DMS114 treated with DMSO at 0.1 percent for 48 hours (cell line): ENCODE measurements at regions not wholly inside any gene's neighbourhood (a gene's known extent, or its start where the extent isn't known, plus 50 kb on each side); places are given as distances from the start of the nearest gene placed in this dataset.

ENCODE experiments used
- DNase-seq: peaks from one replicate; lab custom pipeline; 2025; ENCODE audit not compliant: unreplicated experiment; lab: John Stamatoyannopoulos, UW

DNA sequence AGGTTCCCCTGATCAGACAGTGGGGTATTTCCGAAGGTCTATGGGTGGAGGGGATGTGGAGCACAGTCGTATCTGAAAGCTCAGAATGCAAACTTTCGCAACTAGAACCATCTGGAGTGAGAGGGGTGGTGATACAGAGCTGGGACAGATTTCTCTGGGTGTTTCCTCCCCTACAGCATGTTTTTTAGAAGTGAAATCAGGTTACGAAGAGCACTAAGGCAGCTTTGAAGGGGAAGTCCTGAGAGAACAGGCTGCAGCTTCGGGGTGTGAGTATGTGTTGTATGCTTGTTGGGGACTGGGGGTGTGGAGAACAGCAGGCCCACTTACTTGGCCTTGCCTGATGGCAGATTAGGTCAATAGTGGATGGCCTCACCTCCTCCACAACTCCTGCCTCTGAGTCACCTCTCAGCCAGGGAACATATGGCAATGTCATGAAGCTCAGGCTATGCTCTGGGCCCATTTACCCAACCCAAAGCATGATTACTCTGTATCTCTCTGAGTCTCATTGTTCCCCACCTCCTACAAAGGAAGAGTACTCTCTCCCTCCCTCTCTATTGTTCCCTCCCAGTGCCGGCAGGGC lies 107.2 kb upstream of the RASGRP1 start:
- DNase-seq = no peak

DNA sequence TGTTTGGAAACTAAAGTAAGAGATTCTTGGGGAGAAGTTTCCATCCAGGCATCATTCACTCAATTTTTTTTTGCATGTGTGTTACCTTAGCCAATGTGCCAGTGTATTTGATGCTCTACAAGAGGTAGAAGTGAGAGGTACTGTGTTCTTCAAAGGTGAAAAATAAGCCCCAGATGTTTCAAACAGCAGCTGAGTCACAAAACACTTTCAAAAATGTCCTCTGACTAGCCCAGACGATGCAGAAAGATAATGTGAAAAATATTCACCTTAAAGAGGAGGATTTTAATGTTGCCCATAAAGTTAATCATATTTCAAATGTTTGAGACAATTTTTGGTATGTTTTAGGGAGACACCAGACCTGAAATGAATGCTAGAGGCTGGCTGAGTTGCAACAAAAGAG lies 107.7 kb upstream of the RASGRP1 start:
- DNase-seq = no peak

DNA sequence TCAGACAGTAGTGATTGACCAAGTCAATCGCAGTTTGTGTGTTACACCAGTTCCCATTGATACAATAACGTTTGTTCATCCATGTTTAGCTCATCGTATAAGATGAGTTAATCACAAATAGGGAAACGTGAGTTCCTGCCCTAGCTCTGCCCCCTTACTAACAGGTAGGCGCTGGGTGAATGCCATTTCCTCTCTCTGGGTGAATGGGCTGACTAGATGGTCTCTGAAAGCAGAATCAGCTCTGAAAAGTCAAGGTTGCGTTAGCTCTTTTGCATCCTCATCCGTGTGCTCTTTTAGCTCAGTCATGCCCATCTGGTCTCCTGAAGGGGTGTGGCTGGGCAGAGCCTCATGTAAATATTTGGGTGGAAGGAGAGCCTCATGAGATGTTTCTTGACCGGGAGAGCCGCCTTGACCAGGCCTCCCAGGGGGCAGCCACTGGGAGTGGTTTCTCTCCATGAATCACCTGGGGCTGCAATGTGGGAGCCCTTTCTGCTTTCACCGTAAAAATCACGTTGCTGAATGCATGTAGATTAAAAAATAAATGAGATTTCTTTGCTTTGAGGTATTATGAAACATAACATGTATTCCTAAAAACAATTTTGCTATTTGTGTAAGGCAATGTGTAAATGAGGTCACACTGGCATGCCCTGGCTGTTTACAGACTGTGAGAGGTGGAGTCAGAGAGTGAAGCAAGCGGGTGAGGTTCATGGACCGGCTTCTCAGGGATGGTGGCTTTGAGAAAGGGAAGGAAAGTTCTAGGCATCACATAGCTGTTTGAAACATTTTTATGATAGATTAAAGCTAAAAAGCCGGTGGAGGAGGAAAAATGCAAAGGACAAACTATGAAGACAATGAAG lies 108.4 kb upstream of the RASGRP1 start:
- no peak for DNase-seq

DNA sequence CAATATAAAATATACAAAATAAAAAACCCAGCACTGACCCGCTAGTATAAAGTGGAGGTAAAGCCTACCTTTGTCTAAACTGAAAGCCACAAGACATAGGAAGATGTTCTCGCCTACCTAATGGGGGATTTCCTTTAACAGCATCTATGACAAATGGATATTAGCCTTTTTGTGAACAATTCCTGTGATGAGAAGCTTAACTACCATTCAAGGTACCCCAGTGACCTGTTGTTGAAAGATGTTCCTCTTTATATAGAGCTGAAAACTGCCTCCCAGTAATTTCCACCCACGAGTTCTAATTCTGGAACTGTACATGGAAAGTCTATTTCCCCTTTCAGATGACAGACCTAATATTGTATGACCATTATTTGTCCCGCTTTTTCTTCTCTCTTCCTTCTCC lies 109.8 kb upstream of the RASGRP1 start:
- no peak for DNase-seq

DNA sequence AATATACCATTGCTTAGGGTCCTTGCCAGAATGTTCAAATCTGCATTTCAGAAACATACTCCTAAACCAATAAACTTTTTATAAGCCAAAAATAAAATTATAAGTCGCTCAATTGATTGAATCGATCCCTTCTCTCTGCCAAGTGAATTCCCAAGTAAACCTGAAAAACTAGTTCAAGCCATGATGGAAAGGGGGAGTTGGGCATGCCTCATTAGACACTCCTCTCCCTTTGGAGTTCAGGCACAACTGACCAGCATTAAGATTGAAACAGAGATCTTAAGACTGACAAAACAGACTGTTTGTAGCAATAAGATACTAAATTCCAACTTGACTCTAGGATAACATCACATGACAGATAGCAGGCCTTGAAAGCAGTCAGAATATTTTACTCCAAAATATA lies 113.7 kb upstream of the RASGRP1 start:
- no peak for DNase-seq

DNA sequence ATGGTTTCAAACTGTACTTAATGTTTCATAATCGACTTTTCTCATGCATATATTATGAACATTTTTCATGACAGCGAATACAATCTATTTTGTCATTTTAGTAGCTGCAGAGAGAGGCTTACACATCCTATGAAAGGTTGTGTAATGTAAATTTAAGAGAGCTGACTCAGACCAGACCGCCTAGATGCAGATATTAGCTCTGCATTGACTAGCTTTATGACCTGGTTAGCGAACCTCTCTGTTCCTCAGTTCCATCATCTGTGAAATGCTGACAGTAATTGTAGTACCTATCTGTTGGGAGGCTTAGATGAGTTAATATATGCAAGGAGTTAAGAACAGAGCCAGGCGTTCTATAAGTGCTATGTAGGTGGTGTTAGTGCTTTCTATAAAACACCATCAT lies 116.2 kb upstream of the RASGRP1 start:
- DNase-seq = no peak

DNA sequence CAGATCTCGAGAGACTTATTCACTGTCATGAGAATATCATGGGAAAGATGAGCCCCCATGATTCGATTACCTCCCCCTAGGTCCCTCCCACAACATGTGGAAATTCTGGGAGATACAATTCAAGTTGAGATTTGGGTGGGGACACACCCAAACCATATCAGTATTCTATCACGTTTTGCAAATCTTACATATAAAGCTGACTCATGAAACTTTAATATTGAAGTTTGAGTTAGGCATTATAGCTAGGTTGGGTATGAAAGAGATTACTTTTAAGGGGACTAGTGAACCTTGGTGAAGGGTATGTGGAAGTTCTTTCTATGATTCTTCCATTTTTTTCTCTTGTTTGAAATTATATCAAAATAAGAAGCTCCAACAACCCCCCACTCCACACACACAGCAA lies 117.7 kb upstream of the RASGRP1 start:
- DNase-seq = no peak

DNA sequence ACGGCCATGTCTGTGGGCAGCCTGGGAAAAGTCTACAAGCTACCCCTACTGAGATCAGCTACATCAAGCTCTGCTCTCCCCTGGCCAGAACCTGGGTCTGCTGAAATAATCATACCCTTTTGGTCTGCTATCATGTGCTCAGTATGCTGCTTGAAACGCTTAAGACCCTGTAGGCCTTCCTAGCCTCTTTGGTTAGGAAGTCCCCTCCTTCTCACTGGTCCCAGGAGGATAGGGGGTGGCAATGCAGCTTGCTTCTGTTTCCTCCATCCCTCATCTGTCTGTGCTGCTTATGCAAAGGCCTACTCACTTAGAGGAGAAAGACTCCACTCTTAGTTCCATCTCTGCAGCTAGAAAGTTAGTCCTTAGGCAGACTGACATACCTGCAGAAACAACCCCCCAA lies 118.2 kb upstream of the RASGRP1 start:
- DNase-seq = no peak

DNA sequence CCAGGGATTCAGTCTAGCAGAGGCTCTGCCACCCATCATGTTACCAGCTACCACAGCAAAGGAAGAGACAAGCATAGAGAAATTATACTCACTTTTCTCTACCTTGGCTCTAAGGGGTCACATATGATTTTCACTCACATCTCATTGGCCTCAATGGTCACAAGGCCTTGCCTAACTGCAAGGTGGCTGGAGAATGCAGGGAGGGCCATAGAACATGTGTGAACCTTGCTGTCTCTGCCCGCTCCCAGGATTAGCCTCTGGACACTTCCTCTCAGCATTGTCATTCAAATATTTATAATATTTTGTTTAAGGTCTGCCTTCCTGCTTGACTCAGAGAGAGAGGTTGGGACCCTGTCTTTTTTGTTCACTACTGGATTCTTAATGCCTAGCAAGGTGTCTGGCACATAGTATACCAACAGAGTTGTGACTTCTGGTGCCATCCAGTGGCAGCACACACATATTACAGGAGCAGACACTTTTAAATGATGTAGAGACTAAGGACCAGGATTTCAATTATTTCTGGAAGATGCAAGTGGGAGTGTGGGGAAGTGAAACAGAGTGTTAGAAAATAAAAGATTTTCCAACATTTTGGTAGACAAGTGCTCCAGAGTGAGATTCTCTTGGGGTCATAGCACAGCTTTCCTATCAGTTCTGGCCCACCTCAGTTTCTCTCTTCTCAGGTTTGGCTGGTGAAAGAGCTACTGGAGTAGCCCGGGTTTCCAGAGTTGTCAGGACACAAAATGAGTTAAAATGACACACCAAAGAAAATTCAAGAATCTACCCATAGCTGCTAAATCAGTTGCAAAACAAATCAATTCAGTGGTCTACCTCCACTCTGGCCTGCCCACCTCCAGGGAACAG lies 119.0 kb upstream of the RASGRP1 start:
- peak; percentile 47 for DNase-seq

DNA sequence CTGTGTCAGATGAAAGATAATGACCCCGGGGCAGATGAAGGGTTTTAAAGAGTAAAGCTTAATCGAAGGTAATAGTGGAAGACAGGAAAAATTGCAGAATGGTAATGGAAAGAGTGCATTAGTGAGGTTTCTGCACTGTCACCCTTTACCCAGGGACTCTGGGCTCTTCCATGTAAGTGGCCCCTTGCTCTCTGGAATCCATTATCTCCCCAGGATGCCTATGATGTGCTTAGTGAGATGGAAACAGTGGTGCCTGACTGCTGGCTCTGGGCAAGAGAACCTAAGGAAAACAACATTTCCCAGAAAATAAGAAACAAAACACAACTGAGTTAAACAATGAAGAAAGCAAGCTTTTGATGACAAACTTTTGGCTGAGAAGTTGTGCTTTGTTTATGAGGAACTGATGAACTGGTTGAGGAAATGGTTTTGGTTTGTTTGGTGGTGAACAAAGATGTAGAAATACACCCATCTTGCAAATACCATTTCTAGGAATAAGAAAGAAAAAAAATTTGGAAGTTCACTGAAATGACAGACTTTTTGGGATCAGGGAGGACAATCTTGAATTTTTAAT lies 119.9 kb upstream of the RASGRP1 start:
- no peak for DNase-seq

DNA sequence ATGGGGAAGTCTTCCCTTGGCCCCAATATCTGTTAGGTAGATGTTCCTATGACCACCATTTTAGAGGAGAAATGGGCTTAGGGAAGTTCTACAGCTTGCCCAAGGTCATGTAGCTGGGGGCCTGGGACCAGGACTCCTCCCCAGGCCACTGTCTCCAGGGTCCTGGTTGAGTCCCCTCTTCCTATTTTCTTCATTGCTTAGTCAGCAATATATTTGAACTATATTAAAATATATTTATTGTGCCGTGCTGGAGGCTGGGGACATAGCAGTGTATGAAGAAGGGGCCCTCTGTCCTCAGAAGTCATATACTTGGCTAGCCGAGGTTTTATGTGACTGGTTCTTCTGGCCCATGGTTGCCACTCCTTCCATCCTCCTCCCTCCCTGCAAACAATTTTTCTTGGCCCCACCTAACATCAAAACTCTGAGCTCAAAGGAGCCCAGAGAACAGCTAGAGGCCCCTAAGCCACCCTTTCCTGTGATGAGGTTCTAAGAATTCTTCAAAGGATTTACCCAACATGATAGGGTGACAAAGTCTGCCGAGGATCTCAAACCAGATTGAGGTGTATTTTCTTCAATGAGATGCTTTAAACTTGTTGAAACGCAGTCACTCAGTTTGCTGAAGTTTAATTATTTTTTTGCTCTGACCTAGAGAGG lies 121.2 kb upstream of the RASGRP1 start:
- DNase-seq = no peak

DNA sequence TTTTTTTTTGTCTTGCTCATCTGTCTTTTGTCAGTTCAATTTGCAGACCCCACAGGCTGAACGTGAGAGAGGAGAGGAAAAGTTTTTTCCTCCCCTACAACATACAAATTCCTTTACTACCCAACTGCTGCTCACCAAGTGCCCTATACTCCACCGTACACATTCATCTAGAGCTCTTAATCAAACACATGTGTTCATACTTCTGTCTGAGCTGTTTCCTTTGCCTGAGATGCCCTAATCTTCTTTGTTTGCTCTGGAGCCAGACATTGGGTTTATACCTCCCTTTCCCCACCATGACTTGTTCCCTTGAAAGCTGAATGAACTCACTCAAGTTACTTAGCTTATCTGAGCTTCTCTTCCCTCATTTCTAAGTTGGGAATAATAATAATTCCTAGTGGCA lies 122.7 kb upstream of the RASGRP1 start:
- DNase-seq = no peak

DNA sequence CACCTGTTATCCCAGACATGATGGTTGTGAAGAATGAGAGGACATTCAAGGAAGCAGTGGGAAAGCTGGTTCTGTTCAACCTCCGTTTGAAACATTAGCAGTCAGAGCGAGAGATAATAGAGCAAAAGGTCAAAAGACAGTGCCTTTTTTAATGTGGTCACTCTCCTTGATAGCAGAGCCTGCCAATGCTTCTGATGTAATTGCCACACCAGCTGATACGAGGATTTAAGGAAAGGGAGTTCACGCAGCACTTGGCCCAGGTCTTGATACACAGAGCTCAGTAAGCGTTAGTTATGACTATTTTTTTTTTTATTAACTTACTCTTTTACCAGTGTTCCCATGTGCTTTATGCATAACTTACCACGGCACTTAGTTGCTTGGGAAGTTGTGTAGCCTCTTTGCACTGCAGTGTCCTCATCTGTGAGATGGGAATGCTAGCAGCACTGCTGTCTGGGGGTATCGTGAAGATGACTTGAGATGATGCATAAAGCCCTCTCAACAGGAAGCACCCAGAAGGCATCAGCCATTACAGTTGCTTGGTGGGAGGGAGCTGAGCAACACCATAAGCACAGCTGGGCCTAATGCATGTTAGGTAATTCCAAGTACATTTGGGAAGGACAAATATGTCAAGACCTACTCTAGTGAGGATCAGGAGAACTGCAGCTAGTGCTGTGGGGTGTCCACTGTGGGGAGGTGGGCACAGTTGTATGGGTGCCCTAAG lies 123.3 kb upstream of the RASGRP1 start:
- no peak for DNase-seq

DNA sequence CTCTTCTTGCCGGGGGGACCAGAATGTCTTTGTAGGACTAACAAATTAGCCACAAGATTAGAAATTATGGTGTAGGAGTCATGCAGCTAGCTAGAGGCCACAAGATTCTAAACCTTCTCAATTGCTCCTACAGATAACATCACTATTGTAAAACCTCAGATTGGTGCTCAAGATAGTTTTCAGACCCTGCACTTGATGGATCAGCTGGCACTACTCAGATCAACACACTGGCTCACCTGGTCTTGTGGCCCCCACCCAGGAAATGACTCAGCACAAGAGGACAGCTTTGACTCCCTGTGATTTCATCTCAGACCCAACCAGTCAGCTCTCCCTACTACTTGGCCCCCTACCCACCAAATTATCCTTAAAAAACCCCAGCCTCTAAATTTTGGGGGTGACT lies 124.1 kb upstream of the RASGRP1 start:
- DNase-seq = no peak

DNA sequence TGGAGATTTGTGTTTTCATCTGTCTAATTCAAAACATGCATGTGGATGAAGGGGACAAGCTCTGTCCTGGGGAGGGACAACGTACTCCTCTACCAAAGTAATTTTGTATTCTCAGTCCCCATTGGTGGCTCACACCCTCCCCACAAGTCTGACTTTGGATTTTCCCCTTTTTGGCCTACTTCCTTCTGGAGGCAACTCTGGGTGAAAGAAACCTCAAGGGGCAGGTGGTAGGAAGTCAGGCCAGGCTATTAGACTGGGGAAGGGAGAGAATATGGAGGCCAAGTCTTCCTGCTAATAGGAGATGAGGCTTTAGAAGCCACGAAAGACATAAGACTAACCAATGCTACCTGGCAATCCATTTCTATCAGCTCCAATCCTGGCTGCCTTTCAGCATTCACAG lies 124.9 kb upstream of the RASGRP1 start:
- no peak for DNase-seq

DNA sequence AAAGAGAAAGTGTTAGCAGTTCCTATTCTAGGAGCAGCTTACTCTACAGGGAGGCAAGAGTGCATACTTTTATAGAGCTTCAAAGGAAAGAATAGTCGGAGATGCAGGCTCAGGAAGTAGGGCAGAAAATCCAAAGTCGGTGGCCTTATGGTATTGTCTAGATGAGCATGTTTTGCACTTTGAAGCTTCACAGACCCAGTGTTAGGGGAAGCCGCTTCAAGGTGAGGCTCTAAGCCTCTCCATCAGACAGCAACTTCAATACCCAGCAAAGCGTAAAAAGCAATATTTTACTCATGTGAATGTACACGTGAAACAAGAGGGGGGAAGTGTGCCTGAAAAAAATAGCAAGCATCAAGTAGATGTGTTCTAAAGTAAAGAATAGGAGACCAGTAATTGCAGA lies 125.6 kb upstream of the RASGRP1 start:
- DNase-seq = no peak

DNA sequence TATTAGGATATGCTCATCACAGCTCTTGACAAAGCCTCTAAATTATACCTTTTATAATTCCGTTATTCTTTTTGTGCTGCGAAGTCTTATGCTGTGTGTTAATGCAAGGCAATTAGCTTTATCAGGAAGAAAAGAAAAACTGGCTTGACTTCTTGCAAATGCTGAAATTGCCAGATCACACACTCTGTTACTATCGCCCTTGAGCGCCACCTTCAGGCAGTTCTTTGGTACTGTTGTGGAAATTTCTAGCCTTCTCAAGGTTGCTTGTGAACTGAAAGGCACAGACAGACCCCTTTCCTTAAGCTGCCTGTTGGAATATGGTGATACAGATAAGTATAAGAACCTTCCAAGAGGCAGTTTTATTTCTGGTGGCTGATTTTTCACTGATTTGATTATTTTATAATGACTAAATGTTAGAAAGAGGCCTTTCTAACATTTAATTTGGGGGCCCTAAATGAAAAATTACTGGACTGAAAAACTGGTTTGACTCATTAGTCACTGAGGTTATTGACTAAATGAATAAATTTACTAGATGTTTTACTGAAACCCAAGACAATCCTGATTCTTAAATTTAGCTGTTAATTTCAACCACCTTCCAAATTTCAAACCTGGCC lies 126.2 kb upstream of the RASGRP1 start:
- DNase-seq = peak; percentile 50

DNA sequence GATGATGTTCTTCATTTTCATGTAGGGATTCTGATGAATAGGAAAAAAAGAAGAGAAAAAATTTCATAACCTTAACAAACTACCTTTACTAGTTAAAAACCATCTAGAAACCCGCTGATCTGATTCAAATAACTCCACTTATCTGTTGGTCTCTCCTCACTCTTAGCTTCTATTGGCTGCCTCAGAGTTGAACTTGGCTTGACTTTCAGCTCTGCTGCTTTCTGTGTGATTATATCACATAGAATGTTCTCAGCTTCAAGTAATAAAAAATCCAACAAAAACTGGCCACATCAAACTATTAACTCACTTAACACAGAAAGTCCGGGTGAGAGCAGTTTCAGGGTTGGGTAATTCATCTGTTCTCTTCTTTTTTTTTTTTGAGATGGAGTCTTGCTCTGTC lies 126.8 kb upstream of the RASGRP1 start:
- DNase-seq = no peak

DNA sequence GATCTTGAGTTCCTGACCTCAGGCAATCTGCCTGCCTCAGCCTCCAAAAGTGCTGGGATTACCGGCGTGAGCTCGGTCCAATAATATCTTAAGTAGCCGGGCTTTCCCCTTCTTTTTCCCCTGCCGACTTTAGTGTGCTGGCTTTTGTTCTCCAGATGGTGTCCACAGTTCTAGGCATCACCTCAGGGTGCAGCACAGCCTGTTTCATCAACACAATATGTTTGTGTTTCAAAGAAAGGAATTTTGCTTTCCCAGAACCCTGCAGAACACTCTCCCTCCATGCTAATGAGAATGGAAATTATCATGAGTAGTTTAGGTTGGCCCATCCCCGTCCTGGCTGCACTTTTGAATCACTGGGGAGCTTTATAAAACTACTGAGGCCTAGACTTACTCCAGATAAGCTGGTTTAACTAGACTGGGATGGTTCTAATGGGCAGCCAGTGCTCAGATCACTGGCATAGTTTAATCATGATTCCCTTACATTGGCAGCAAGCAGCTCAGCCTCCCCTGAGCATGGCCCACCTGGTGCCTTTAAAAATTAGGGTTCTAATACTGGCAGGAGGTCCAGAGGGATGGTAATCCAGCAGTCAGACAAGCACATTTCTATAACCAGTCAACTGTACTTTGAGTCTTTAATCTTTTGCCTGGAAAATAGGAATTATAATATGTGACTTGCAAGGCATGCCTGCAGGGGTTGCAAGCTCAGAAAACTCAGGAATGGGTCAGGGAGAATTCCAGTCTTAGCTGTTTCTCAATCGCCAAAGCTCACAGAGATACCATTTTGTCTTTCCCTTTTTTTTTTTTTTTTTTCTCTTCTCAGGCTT lies 127.6 kb upstream of the RASGRP1 start:
- DNase-seq = no peak
